ENCODE measurements at regions not wholly inside any gene's neighbourhood (a gene's known extent, or its start where the extent isn't known, plus 50 kb on each side); places are given as distances from the start of the nearest gene placed in this dataset.

DNA sequence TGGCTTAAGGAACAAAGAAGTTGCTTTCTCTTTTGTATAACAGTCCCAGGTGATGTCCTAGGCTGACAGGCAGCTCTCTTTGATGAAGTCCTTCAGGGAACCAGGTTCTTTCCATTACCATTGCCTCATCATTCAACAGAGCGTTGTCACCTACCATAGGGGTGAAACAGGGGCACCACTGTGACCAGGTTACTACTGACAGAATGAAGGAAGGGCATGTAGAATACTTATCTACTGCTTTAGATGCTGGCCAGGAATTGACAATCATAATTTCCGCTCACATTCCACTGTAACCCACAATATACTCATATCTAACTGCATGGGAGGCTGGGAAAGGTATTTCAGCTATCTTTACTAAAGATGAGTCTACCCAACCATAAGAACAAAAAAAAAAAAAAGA lies 148.0 kb upstream of the FNDC3A start:
- TF ChIP-seq, protein P1, sequence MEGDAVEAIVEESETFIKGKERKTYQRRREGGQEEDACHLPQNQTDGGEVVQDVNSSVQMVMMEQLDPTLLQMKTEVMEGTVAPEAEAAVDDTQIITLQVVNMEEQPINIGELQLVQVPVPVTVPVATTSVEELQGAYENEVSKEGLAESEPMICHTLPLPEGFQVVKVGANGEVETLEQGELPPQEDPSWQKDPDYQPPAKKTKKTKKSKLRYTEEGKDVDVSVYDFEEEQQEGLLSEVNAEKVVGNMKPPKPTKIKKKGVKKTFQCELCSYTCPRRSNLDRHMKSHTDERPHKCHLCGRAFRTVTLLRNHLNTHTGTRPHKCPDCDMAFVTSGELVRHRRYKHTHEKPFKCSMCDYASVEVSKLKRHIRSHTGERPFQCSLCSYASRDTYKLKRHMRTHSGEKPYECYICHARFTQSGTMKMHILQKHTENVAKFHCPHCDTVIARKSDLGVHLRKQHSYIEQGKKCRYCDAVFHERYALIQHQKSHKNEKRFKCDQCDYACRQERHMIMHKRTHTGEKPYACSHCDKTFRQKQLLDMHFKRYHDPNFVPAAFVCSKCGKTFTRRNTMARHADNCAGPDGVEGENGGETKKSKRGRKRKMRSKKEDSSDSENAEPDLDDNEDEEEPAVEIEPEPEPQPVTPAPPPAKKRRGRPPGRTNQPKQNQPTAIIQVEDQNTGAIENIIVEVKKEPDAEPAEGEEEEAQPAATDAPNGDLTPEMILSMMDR (IDR thresholded peaks at IDR 0.05) = no peak
- TF ChIP-seq FOXM1 (IDR thresholded peaks at IDR 0.05; ENCODE audit: low read depth) (no peak), MEF2A (IDR thresholded peaks at IDR 0.05; ENCODE audit: borderline replicate concordance, low read depth) (no peak), POLR2AphosphoS5 (IDR thresholded peaks at IDR 0.05; ENCODE audit: low read depth, low read length) (no peak), SIN3A (IDR thresholded peaks at IDR 0.05; ENCODE audit: borderline replicate concordance, low read depth, low read length) (no peak), SMC3 (IDR thresholded peaks at IDR 0.05; ENCODE audit: low read depth, low read length) (no peak), NFIC (IDR thresholded peaks at IDR 0.05; ENCODE audit: borderline replicate concordance) (no peak), NRF1 (IDR thresholded peaks at IDR 0.05; ENCODE audit: low read depth, low read length) (no peak), GATA2 (CRISPR knock-in tag; IDR thresholded peaks at IDR 0.05) (no peak), JUND (IDR thresholded peaks at IDR 0.05) (no peak), RAD21 (IDR thresholded peaks at IDR 0.05; ENCODE audit: low read length) (no peak)
- TF ChIP-seq, protein P2, sequence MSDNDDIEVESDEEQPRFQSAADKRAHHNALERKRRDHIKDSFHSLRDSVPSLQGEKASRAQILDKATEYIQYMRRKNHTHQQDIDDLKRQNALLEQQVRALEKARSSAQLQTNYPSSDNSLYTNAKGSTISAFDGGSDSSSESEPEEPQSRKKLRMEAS (IDR thresholded peaks at IDR 0.05; ENCODE audit: low read depth) = no peak
- TF ChIP-seq, protein P3, sequence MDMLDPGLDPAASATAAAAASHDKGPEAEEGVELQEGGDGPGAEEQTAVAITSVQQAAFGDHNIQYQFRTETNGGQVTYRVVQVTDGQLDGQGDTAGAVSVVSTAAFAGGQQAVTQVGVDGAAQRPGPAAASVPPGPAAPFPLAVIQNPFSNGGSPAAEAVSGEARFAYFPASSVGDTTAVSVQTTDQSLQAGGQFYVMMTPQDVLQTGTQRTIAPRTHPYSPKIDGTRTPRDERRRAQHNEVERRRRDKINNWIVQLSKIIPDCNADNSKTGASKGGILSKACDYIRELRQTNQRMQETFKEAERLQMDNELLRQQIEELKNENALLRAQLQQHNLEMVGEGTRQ (IDR thresholded peaks at IDR 0.05; ENCODE audit: borderline replicate concordance, low read depth, low read length) = no peak
- TF ChIP-seq, protein P4, sequence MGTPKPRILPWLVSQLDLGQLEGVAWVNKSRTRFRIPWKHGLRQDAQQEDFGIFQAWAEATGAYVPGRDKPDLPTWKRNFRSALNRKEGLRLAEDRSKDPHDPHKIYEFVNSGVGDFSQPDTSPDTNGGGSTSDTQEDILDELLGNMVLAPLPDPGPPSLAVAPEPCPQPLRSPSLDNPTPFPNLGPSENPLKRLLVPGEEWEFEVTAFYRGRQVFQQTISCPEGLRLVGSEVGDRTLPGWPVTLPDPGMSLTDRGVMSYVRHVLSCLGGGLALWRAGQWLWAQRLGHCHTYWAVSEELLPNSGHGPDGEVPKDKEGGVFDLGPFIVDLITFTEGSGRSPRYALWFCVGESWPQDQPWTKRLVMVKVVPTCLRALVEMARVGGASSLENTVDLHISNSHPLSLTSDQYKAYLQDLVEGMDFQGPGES (IDR thresholded peaks at IDR 0.05; ENCODE audit: low read depth, low read length) = no peak
